B cell (primary cell): ENCODE measurements at regions not wholly inside any gene's neighbourhood (a gene's known extent, or its start where the extent isn't known, plus 50 kb on each side); places are given as distances from the start of the nearest gene placed in this dataset.

Experiments used
- CTCF ChIP-seq: fragments of 200-600 bp; IDR thresholded peaks from one replicate; pipeline ENCODE4 v1.8.0; 2022; ENCODE audit warnings: antibody characterized with exemption, mild to moderate bottlenecking
- EZH2 ChIP-seq: IDR thresholded peaks from 2 replicates; pipeline ENCODE4 v1.6.1; 2012; ENCODE audit warnings: borderline replicate concordance, low read depth, mild to moderate bottlenecking, moderate library complexity, low read length; ENCODE audit not compliant: insufficient read depth, poor library complexity, severe bottlenecking

GRCh38 chr9:80213613-80214012 is 641.8 kb downstream of the TLE4 start:
- no peak for TF ChIP-seq CTCF
- no peak for TF ChIP-seq EZH2
